HG03060 (cell line): ENCODE measurements at regions not wholly inside any gene's neighbourhood (a gene's known extent, or its start where the extent isn't known, plus 50 kb on each side); places are given as distances from the start of the nearest gene placed in this dataset.
"Not testable (repeated sequence)": the region's sequence is repeated elsewhere in the genome, so short reads cannot be mapped to it uniquely, and the experiment has no call there.

Experiments
- ATAC-seq: cut with Tn5 transposase; IDR thresholded peaks from one replicate; pipeline ENCODE4 v1.9.1; 2021; ENCODE audit warnings: low read depth, moderate number of reproducible peaks; ENCODE audit not compliant: unreplicated experiment

- no peak for ATAC-seq
These were observed 149.2 kb upstream of the SYT10 start for GRCh38 chr12:33588725-33589405.

GRCh38 chr12:33589576-33590114 is 150.0 kb upstream of the SYT10 start:
- no peak for ATAC-seq

- no peak for ATAC-seq
These were observed 154.1 kb upstream of the SYT10 start for GRCh38 chr12:33593753-33594152.

- no peak for ATAC-seq
These were observed 156.4 kb upstream of the SYT10 start for GRCh38 chr12:33596061-33596460.

GRCh38 chr12:33596814-33597213 is 157.2 kb upstream of the SYT10 start:
- ATAC-seq: no peak

- no peak for ATAC-seq
These were observed 162.9 kb upstream of the SYT10 start for GRCh38 chr12:33602515-33602914.

GRCh38 chr12:33605757-33606156 is 166.1 kb upstream of the SYT10 start:
- no peak for ATAC-seq

- ATAC-seq: no peak
These were observed 170.3 kb upstream of the SYT10 start for GRCh38 chr12:33609910-33610309.

- ATAC-seq: no peak
These were observed 175.0 kb upstream of the SYT10 start for GRCh38 chr12:33614630-33615029.

- ATAC-seq: no peak
These were observed 177.6 kb upstream of the SYT10 start for GRCh38 chr12:33617218-33617617.

GRCh38 chr12:33628087-33628486 is 188.5 kb upstream of the SYT10 start:
- no peak for ATAC-seq

- ATAC-seq: peak; percentile 60
These were observed 194.9 kb upstream of the SYT10 start for GRCh38 chr12:33634544-33634943.

- not testable (repeated sequence) for ATAC-seq
These were observed 197.3 kb upstream of the SYT10 start for GRCh38 chr12:33636930-33637329.

GRCh38 chr12:33639975-33640374 is 200.4 kb upstream of the SYT10 start:
- no peak for ATAC-seq

- no peak for ATAC-seq
These were observed 210.4 kb upstream of the SYT10 start for GRCh38 chr12:33649992-33650391.

GRCh38 chr12:33650832-33651231 is 211.2 kb upstream of the SYT10 start:
- ATAC-seq: no peak

- no peak for ATAC-seq
These were observed 213.7 kb upstream of the SYT10 start for GRCh38 chr12:33653362-33653761.

- ATAC-seq: no peak
These were observed 214.7 kb upstream of the SYT10 start for GRCh38 chr12:33654313-33654712.

- no peak for ATAC-seq
These were observed 223.5 kb upstream of the SYT10 start for GRCh38 chr12:33663000-33663654.

- no peak for ATAC-seq
These were observed 229.7 kb upstream of the SYT10 start for GRCh38 chr12:33669349-33669748.

GRCh38 chr12:33670284-33670683 is 230.7 kb upstream of the SYT10 start:
- ATAC-seq: no peak

- ATAC-seq: no peak
These were observed 232.1 kb upstream of the SYT10 start for GRCh38 chr12:33671676-33672075.
